Neural progenitor cell (in vitro differentiated cells): ENCODE measurements at regions not wholly inside any gene's neighbourhood (a gene's known extent, or its start where the extent isn't known, plus 50 kb on each side); places are given as distances from the start of the nearest gene placed in this dataset.

ENCODE experiments used
- EZH2 ChIP-seq: fragments of 200-600 bp; sonication (generic); IDR thresholded peaks from 2 replicates; pipeline ENCODE4 v1.6.1; 2017; ENCODE audit warnings: antibody characterized with exemption, mild to moderate bottlenecking, moderate library complexity
- EZH2phosphoT487 ChIP-seq: fragments of 200-600 bp; sonication (generic); IDR thresholded peaks from 2 replicates; pipeline ENCODE4 v1.6.1; 2017; ENCODE audit warnings: antibody characterized with exemption
- TF ChIP-seq, protein P1 (sequence below): fragments of 200-600 bp; sonication (generic); IDR thresholded peaks from 2 replicates; pipeline ENCODE4 v1.5.1; 2017; ENCODE audit warnings: antibody characterized with exemption, mild to moderate bottlenecking

DNA sequence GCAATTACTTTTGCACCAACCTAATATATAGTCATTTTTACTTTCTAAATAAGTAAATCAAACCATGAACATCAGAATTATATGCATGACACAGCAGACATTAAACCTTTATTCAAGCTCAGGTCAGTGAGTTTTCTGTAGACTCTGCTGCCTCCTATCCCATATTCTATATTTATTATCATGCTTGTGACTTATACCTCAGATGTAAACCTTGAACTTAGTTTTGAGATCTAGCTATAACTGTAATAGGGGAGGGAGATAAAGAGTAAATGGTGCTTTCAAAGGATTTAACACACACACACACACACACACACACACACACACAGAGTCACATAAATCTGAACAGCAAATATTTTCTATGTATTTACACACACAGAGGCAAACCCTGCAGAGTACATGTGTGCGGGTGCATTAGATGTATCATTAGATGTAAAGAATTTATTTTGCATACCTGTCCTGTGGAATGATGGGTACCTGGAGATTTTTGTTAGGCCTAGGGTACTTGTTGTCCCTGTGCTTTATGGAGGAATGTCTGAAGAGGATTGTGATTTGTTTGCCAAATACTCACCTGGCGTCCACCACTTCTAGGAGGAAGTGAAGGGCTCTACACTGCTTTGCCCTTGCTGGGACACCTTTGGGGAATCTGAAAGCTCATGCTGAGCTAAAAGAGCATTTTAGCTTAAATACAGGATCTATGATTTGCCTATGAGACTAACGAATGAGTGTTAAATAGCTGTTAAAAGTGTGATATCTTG lies 521.9 kb downstream of the KLF5 start:
- TF ChIP-seq, protein P1, sequence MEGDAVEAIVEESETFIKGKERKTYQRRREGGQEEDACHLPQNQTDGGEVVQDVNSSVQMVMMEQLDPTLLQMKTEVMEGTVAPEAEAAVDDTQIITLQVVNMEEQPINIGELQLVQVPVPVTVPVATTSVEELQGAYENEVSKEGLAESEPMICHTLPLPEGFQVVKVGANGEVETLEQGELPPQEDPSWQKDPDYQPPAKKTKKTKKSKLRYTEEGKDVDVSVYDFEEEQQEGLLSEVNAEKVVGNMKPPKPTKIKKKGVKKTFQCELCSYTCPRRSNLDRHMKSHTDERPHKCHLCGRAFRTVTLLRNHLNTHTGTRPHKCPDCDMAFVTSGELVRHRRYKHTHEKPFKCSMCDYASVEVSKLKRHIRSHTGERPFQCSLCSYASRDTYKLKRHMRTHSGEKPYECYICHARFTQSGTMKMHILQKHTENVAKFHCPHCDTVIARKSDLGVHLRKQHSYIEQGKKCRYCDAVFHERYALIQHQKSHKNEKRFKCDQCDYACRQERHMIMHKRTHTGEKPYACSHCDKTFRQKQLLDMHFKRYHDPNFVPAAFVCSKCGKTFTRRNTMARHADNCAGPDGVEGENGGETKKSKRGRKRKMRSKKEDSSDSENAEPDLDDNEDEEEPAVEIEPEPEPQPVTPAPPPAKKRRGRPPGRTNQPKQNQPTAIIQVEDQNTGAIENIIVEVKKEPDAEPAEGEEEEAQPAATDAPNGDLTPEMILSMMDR = no peak
- no peak for TF ChIP-seq EZH2
- no peak for TF ChIP-seq EZH2phosphoT487
